SKM-1 treated with dmso at 0.1 percent for 144 hours (cell line): ENCODE measurements at regions not wholly inside any gene's neighbourhood (a gene's known extent, or its start where the extent isn't known, plus 50 kb on each side); places are given as distances from the start of the nearest gene placed in this dataset.
A peak's percentile ranks its signal among the peaks of the same experiment; 100 is the strongest.

Experiments
- DNase-seq: peaks from one replicate; lab custom pipeline; 2025; ENCODE audit not compliant: unreplicated experiment; lab: John Stamatoyannopoulos, UW

DNA sequence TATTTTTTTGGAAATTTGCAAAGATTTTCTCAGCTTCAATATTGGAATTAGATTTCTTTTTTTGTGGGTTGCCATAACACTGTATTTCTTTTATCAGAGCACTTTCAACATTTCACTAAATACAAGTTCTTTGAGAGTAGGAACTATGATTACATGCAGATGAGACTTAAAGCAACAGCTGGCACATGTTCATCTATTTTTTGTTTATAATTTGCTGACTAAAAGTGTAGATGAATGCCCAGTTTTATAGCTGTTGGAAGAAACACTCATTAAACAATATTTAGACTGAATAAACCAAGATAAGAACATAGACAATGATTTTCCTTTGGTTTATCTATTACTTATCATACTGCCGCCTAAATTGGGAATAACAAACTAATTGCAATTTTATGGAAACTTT, 803.0 kb upstream of the KLHL1 start:
- DNase-seq: no peak

DNA sequence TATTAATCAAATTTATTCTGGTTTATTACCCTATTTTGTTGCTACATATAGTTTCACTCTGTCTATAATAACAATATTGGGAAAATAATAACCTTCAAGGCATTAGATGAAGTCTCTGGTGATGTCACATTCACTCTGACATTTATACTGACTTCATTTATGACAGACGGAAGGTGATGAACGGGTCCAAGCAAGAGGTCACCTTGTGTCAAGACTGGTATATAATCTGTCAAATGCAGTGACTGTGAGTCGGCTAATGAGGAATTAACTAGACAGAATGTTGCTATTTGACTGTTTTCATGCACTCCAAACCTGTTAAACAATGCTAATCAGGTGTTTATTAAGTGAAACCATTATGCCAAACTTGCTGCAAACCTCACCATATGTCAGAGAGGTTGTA, 800.5 kb upstream of the KLHL1 start:
- DNase-seq: no peak

DNA sequence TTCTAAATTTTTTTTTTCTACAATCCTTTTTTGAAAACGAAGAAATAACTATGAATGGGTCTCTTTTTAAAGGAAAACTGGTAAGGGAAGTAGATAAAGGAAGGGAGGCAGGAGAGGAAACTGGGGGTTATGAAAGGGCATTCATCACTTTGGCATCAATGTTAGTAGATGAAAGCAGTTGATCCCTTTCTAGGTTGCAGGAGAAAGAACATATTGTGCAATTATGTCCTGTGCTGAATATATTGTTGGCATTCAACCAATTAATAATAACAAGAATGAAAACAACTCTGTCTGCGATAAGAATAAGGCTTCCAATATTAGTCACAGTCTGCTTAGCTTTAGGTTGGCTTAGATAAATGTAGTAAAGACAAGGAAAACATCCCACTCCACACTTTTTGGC, 796.8 kb upstream of the KLHL1 start:
- DNase-seq: no peak

DNA sequence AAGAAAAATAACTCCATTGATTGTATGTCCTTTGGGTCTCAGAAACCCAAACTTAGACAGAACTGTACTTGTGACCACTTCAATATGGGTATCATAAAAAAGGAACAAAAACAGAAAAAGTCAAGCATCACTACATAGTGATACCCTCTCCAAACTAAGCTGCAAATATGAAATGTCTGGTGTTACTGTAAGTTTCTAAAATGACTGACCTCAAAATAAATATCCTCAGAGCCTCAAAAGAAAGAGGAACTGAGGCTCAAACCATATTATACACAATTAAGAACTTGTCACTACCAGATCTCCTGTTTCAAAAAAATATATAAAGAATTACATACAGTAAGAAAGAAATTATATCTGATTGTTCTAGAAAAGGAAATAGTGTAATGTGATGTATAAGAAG, 787.9 kb upstream of the KLHL1 start:
- DNase-seq: no peak

DNA sequence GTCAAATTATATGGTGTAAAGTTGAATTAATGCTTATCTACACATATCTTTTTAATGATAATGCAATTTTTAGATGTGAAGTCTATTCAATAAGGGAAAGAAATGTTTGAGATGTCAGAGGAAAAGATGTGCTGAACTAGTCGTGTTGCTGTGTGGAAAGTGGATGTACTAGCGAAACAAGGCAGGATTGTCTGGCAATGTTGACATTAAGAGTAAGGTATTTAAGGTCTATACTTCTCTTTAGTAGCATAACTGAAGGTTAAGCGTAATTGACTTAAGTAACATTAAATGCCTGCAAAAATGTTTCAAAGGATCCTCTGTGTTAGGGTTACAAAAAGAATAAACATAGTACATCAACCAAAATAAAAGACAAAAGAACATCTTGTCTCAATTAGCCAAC, 787.3 kb upstream of the KLHL1 start:
- no peak for DNase-seq

DNA sequence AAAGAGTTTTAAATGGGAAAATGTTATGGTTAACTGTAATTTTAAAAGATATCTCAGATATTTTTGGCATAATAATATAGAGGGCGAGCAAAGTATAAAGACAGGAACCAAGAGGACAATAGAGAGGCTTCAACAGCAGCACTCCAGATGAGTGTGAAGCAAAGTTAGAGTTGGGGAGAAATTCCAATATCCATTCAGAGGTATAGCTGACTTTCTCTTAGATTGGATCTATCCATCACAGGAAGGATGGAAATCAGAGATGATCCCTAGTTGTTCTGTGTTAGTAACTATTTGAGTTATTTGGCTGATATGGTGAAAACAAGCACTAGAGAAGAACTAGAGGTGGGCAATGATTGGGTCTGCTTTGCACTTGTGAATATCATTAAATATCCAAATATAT, 786.0 kb upstream of the KLHL1 start:
- no peak for DNase-seq

DNA sequence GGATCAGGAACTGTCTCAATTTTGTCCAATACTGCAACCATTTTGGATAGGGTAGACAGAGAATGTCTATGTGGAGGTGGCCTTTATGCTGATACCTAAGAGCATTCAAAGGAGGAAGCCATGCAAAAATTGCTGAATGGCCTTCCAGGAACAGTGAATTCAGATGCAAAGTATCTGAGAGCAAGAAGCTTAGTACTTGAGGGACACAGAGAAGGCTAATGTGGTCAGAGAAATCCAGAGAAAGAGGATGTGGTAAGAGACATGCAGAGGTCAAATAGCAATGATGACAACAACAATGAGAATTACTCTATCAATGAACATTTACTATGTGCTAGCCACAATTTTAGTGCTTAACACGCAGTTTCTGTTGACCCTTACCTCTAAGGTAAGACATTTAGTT, 785.6 kb upstream of the KLHL1 start:
- peak; percentile 67 for DNase-seq

DNA sequence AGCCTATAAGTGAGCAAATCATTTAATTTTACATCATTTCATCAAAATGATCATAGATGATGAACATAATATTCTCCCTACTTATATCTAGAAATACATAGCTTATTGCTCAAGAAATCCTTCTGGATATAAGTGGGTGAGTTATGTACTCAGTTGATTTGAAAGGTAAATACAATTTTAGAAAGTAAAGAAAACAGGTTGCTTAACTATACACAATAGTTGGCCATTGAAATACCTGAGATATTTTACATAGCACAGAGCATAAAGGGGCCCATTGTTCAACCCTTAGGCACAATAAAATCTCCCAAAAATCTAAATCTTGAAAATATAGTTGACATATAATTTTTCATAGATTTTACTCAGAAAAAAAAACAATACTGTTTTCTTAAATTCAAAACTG, 782.0 kb upstream of the KLHL1 start:
- no peak for DNase-seq

DNA sequence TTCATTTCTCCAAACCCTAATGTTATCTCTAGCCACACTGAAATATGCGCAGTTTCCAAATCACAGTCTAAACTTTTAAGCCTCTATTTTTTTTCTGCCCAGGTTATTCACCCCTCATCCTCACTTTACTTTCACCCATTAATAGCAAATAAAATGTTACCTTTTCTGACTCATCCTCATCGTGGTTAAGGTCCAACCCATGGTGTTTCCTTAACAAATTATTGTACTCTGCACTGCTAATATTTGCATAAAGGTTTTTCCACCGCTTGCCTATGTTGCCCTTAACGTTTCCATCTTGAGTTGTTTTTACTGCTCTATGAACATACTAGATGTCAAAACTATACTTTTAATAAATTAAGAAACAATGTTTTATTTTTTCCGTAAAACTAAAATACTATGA, 780.9 kb upstream of the KLHL1 start:
- DNase-seq: no peak

DNA sequence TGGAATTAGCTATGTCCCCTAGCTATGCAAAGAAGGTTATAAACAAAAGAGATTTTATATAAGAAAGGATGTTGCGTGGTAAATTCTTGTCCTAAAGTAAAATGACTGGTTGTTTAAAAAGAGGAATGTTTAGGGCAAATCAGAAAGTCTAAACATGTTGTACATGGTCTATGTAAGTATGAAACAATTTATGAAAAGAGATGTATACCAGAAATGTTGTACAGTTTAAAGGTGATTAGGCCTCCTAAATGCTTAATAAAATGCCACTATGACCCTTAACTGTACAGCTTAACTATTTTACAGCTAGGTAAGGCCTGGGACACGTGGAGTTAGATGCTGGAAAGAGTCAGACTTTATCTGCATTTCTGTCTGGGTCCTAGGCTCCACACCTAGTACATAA, 775.9 kb upstream of the KLHL1 start:
- DNase-seq: no peak

DNA sequence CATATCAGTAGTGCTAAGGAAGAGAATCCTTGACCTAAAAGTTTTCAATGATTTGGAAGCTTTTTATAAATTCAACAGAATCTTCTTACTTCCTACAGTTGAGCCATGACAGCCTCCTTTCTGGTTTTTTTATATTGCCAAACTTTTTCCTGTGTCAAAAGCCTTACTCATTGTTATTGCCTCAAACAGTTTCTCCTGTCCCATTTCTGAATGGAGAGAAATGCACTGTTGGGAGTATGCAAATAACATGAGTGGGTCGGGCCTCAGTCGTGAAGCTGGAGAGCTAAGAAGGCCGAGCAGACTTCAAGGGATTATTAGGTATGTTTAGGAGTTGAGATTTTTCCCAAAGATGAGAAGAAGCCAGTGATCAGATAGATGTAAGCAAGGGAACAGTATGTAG, 766.4 kb upstream of the KLHL1 start:
- no peak for DNase-seq

DNA sequence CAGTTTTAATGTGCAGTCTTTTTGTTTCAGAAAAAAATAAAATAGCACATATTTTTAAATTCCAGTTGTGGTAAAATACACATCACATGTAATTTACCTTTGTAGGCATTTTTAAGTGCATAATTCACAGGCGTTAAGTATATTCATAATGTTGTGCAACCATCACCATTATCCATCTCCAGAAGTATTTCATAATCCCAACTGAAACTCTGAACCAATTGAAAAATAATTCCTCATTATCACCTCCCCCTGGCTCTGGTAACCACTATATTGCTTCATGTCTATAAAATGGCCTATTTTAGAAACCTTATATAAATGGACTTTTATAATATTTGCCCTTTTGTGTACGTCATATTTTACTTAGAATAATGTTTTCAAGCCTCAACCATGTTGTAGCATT, 756.5 kb upstream of the KLHL1 start:
- peak; percentile 5 for DNase-seq

DNA sequence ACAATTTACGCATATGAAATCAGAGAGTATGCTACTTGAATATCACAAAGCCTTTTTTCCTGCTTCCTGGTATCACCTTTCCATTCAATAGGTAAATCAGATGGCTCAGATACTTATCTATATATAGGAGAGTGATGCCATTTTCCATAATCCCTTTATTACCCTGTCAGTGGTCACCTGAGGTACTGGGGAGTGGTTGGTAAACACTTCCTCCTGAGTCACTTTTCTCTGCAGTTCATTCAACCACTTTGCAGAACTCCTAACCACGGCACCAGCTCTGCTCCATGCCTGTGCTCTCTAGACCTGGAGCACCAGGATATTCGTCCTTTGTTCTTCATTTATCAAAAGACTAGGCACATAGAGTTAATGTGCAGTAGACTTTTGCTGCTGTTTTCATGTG, 748.5 kb upstream of the KLHL1 start:
- peak; percentile 3 for DNase-seq

DNA sequence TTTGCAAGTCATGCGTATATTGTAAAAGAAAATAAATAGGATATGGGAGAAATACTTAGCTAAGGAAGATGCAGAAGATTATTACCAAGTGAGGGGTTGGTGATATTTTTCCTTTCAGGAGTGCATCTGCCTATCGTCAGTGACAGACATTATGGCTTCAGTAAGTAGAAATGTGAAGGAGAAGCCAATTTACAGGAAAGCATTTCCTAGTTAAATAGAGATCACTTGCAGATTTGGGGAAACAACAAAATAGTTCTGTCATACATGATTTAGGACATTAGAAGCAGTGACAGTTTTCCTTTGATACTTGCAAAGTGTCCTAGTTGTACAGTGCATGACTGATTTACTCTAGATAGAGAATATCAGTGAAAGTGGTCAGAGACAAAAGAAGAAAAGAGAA, 747.8 kb upstream of the KLHL1 start:
- DNase-seq: no peak

DNA sequence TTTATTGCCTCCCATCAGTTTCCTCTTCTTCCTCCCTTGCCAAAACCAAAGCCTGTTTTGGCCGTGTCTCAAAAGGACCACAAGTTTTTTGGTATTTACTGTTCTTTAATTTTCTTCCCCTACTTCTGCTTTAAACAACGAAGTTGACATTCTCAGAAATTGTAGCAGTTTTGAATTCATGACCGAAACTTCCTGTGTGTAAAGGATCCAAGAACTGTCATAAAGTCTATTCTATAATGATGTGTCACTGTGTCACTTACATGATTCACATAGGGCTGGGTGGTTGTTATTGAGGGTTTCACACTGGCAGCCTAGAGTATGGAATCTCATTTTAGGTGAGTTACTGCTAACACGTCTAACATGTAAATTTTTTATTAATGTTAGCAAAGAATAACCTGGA, 741.0 kb upstream of the KLHL1 start:
- DNase-seq: no peak

DNA sequence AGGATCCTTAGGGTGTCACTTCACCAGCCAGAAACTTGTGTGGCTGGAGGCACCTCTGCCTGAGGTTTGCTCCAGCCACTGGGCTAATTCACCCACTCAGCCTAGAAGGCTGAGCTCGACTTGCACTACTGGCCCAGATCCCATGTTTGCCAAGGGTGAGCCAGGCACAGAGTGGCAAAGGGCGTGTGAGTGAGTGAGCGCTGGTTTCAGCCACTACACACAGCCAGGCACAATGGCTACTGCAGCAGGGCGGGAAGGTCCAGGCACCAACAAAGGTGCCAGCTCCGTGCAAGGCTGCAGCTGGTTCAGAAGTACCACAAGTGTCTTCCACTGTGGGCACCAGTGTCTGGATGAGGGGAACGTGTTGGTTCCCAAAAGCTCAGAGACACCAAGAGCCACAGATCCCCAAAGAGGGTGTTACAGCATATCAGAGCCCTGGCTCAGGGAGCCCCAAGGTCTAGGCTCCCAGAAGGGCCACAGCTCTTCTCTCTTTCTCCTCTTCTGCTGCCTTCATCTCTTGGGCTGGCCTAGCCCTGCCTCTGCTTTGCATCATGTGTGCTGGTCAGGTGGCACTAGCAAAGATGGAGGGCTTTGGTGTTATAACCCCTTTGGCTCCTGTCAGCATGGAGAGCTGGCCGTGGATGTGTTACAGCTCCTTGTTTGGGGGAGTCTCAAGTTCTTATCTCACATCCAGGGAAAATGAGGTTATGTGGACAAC, 736.3 kb upstream of the KLHL1 start:
- DNase-seq: no peak

DNA sequence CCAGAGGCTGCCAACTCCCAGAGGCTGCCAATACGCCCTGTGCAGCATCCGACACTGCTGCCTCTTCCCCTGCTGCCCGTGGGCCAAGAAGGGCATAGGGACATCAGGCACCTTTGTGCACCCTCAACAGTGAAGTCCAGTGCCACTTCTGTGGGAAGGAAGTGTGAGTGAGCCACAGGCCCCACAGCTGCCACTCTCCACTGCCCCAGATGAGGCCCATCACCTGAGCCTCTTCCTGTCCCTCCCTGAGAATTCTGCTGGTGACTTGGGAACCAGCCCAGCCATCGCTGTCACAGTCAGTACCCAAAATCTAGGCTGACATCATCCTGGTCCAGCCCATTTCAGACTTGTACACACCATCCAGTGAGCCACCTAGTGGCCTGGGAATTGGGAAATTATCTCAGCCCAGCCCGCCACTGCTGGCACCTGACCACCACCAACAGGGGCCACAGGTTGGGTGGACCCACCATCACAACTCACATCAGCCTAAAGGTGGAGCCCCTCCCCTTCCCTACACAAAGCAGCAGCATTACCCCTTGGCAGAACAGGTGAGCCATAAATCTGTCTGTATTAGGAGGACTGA, 733.9 kb upstream of the KLHL1 start:
- no peak for DNase-seq

DNA sequence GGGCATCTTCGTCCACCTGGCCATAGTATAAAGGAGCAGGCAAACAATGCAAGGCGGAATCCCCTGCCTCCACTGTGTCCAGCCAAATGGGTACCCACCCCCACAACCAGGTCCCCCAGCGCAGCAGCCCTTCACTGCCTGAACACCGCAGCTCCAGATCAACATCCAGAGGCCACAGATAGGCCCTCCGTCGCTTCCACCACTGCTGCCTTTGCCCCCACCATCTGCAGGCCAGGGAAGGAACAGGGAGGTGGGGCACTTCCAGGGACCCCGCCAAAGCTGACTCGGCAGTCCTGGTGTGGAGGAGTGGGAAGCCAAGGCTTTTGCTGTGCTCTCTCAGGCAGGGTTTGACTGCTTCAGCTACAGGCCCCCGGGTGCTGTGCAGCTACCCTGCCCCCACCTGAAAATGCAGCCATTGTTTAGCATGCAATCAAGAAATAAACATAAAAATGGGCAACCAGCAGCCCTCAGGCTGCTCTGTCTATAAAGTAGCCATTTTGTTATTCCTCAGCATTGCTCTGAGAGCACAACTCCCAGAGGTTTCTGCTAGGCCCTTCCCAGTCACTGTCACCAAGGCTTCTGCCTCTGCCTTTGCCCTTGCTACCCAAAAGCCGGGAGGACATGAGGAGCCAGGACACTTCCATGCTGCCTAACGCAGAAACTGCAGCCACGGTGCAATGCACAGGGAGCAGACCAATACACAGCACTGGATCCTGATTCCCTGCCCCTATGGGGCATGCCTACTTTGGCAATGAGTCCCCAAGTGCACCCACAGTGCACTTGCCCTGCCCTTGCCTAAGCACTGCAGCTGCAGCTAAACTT, 733.2 kb upstream of the KLHL1 start:
- DNase-seq: no peak

DNA sequence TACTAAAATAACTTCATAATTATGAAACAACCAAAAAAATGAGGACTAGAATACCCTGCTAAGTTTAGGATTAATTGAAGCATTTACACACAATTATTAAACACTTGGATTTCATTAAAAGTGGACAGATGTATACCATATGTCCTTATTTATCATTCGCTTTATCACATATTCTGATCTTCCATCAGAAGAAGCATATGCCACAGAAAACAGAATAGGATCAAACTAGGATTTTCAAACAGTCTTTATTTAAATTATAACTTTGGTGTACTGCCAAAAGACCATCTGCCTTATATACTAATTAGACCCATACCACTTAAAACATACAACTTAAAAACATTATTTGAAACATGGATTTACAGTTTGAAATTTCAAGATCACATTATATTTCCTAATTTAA, 727.1 kb upstream of the KLHL1 start:
- no peak for DNase-seq

DNA sequence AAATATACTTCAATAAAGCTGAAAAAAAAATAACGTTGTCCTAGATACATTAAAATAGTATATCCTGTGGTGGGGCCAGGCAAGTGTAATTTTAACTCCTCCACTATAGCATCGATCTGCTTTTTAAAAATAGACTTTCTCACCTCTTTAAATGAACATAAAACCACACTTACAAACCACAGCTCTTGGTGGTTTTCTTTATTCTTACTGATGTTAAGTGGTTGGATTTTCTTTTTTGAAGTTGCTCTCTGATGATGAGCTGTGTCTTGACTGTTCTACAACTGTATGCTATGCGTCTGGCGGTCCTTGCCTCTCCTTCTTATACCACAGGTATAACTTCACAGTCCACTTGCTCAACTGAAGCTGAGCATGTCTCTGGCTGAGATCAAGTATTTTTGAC, 721.5 kb upstream of the KLHL1 start:
- no peak for DNase-seq

DNA sequence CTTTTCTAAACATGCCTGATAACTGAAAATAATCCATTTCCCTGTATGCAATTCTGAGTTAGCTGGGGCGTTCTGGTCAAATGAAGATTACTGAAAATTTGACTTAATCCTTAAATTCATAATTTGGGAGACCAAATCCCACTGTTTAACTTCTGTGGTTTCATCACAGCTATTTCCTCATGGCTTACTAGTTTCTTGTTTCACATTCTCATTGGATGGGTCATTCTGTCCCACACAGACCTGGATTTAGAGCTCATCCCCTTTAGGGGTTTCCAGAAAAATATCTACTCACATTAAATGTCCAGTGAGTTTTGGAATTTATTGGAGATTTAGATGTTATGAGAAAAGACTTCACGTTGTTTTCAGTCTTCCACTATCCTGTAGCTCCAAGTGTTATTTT, 709.3 kb upstream of the KLHL1 start:
- DNase-seq: no peak

DNA sequence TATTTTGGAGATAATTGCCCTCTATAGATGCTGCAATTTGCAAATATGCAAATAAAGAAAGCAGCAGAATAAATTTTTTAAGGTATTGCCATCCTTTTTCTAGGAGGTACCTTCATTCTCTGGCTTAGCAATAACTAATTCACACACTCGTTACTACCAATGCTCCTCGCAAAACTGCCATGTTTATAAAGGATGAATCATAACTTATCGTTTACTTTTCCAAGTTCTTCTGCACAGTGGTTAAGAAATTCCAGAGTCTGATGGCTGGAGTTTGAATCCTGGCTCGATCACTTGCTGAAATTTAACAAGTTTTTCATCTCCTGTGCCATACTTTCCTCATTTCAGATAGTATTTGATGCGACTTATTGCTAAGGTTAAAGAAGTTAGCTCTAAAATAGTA, 708.6 kb upstream of the KLHL1 start:
- DNase-seq: no peak
